ENCODE measurements at regions not wholly inside any gene's neighbourhood (a gene's known extent, or its start where the extent isn't known, plus 50 kb on each side); places are given as distances from the start of the nearest gene placed in this dataset.

DNA sequence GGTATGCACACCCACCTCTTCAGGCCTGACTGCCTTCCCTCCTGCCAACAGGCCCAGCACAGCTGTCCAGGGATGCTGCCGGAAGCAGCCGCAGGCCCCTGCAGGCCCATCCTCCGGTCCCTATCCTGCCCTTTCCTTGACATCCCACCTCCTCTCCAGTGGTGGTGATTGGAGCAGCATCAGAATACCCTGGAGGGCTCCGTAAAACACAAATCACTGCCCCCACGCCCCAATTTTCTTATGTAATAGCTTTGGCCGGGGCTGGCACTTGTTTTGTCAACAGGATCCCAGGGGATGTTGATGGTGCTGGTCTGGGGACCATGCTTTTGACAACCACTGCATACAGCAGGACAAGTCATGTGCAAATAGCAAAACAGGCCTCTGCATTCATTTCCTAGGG, 274.5 kb downstream of the GADD45G start (continued):
- no peak for TF ChIP-seq LARP7 (IDR thresholded peaks at IDR 0.05)
- TF ChIP-seq SREBF2 (IDR thresholded peaks at IDR 0.05; ENCODE audit: low read length) = no peak
- TF ChIP-seq, protein P1, sequence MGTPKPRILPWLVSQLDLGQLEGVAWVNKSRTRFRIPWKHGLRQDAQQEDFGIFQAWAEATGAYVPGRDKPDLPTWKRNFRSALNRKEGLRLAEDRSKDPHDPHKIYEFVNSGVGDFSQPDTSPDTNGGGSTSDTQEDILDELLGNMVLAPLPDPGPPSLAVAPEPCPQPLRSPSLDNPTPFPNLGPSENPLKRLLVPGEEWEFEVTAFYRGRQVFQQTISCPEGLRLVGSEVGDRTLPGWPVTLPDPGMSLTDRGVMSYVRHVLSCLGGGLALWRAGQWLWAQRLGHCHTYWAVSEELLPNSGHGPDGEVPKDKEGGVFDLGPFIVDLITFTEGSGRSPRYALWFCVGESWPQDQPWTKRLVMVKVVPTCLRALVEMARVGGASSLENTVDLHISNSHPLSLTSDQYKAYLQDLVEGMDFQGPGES (IDR thresholded peaks at IDR 0.05) = no peak
- no peak for TF ChIP-seq TBL1XR1 (IDR thresholded peaks at IDR 0.05; ENCODE audit: low read depth, low read length)
- TF ChIP-seq WRNIP1 (IDR thresholded peaks at IDR 0.05; ENCODE audit: borderline replicate concordance, low read depth, low read length) = no peak
- TF ChIP-seq MTA2 (IDR thresholded peaks at IDR 0.05; ENCODE audit: low read depth) = no peak
- TF ChIP-seq, protein P2, sequence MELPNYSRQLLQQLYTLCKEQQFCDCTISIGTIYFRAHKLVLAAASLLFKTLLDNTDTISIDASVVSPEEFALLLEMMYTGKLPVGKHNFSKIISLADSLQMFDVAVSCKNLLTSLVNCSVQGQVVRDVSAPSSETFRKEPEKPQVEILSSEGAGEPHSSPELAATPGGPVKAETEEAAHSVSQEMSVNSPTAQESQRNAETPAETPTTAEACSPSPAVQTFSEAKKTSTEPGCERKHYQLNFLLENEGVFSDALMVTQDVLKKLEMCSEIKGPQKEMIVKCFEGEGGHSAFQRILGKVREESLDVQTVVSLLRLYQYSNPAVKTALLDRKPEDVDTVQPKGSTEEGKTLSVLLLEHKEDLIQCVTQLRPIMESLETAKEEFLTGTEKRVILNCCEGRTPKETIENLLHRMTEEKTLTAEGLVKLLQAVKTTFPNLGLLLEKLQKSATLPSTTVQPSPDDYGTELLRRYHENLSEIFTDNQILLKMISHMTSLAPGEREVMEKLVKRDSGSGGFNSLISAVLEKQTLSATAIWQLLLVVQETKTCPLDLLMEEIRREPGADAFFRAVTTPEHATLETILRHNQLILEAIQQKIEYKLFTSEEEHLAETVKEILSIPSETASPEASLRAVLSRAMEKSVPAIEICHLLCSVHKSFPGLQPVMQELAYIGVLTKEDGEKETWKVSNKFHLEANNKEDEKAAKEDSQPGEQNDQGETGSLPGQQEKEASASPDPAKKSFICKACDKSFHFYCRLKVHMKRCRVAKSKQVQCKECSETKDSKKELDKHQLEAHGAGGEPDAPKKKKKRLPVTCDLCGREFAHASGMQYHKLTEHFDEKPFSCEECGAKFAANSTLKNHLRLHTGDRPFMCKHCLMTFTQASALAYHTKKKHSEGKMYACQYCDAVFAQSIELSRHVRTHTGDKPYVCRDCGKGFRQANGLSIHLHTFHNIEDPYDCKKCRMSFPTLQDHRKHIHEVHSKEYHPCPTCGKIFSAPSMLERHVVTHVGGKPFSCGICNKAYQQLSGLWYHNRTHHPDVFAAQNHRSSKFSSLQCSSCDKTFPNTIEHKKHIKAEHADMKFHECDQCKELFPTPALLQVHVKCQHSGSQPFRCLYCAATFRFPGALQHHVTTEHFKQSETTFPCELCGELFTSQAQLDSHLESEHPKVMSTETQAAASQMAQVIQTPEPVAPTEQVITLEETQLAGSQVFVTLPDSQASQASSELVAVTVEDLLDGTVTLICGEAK (IDR thresholded peaks at IDR 0.05; ENCODE audit: borderline replicate concordance) = no peak
- no peak for TF ChIP-seq SRF (IDR thresholded peaks at IDR 0.05; ENCODE audit: low read depth in 2 of 2, low read length in 2 of 2)
- TF ChIP-seq, protein P3, sequence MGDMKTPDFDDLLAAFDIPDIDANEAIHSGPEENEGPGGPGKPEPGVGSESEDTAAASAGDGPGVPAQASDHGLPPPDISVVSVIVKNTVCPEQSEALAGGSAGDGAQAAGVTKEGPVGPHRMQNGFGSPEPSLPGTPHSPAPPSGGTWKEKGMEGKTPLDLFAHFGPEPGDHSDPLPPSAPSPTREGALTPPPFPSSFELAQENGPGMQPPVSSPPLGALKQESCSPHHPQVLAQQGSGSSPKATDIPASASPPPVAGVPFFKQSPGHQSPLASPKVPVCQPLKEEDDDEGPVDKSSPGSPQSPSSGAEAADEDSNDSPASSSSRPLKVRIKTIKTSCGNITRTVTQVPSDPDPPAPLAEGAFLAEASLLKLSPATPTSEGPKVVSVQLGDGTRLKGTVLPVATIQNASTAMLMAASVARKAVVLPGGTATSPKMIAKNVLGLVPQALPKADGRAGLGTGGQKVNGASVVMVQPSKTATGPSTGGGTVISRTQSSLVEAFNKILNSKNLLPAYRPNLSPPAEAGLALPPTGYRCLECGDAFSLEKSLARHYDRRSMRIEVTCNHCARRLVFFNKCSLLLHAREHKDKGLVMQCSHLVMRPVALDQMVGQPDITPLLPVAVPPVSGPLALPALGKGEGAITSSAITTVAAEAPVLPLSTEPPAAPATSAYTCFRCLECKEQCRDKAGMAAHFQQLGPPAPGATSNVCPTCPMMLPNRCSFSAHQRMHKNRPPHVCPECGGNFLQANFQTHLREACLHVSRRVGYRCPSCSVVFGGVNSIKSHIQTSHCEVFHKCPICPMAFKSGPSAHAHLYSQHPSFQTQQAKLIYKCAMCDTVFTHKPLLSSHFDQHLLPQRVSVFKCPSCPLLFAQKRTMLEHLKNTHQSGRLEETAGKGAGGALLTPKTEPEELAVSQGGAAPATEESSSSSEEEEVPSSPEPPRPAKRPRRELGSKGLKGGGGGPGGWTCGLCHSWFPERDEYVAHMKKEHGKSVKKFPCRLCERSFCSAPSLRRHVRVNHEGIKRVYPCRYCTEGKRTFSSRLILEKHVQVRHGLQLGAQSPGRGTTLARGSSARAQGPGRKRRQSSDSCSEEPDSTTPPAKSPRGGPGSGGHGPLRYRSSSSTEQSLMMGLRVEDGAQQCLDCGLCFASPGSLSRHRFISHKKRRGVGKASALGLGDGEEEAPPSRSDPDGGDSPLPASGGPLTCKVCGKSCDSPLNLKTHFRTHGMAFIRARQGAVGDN (IDR thresholded peaks at IDR 0.05) = no peak
- TF ChIP-seq HDAC6 (IDR thresholded peaks at IDR 0.05; ENCODE audit: unreplicated experiment) = no peak
